ENCODE measurements at regions not wholly inside any gene's neighbourhood (a gene's known extent, or its start where the extent isn't known, plus 50 kb on each side); places are given as distances from the start of the nearest gene placed in this dataset.
A peak's percentile ranks its signal among the peaks of the same experiment; 100 is the strongest.

- ATAC-seq, result no peak
- intact Hi-C loops (cut with DNase I, micrococcal nuclease), result no loop called here
- TF ChIP-seq CTCF (IDR thresholded peaks at IDR 0.05), result no peak
- no peak for DNase-seq
- Histone ChIP-seq H3K4me3 (no peak overlapping the region), H3K36me3 (ENCODE audit: low read depth) (no peaks in the 10 kb centered on the region), H3K4me1 (ENCODE audit: low read depth) (no peaks in the 10 kb centered on the region), H3K9me3 (no peaks in the 10 kb centered on the region)
Observed at GRCh38 chr5:135279328-135279727, 119.7 kb downstream of the MACROH2A1 start.

DNA sequence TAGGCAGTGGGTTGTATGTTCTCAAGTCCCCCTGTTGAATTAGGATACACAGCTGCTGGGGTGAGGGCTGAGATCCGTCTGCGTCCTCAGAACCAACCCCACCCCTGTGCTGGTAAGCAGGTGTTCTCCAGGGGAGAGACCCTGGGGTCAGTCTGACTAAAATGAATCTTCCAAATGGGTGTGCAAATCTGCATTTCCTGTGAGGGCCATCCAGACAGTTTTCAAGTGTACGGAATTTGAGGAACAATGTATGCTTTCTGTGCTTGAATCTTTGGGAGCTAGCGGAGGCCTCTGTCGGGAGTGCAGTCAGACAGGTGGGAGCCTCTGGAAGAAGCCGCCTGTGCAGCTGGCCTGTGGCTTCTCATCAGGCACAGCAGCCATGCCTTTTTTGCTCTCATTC, 122.9 kb downstream of the MACROH2A1 start:
- intact Hi-C loops (cut with DNase I, micrococcal nuclease), result no loop called here

DNA sequence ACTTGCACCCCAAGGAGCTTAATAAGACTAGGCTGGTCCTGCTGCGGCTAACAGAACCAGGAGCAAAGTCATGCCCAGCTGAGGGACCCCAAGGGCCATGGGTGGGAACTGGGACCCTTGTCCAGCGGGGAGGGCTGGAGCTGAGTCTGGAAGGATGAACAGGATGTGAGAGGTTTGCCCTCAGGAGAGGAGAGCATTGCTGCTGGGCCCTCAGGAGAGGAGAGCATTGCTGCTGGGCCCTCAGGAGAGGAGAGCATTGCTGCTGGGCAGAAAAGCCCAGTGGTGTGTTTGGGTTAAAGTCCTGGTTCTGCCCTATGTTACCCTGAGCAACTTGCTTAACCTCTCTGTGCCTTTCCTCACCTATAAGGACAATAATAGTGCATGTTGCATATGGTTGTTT, 125.8 kb downstream of the MACROH2A1 start:
- intact Hi-C loops (cut with DNase I, micrococcal nuclease), result no loop called here
- Histone ChIP-seq H3K4me1 (ENCODE audit: low read depth) (no peaks in the 10 kb centered on the region), H3K36me3 (ENCODE audit: low read depth) (no peaks in the 10 kb centered on the region), H3K4me3 (no peak overlapping the region), H3K9me3 (no peaks in the 10 kb centered on the region)
- DNase-seq (no peak), ATAC-seq (no peak)
- no peak for TF ChIP-seq CTCF (IDR thresholded peaks at IDR 0.05)

More for the DNA sequence above, 122.9 kb downstream of the MACROH2A1 start:
- Histone ChIP-seq H3K36me3 (ENCODE audit: low read depth) (no peaks in the 10 kb centered on the region), H3K4me1 (ENCODE audit: low read depth) (no peaks in the 10 kb centered on the region), H3K9me3 (no peaks in the 10 kb centered on the region), H3K4me3 (no peak overlapping the region)
- DNase-seq (no peak), ATAC-seq (no peak)
- TF ChIP-seq CTCF (IDR thresholded peaks at IDR 0.05), result no peak

DNA sequence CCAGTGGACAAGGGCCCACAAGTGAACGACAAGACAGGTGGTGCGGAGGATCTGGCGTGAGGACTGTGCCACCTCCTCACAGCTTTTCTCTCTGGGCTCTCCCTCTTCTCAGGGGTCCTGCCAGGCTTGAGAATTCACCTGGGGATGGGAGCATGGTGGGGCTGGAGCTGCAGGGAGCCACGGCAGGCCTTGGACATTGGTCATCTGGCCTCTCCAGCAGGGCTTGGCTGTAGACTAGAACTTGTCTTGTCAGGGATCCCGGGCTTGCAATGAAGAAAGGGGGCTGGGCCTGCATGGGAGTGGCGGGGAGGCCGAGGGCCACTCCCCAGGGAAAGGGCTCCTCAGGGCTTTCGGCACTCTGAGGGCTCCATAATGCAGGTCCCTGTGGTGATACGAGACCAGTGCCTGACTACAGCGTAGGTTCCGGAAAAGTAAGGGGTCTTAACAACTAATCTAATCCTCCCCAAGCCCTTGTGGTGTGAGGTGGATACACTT, 126.7 kb downstream of the MACROH2A1 start:
- ATAC-seq (no peak), DNase-seq (no peak)
- Histone ChIP-seq H3K36me3 (ENCODE audit: low read depth) (no peaks in the 10 kb centered on the region), H3K4me1 (ENCODE audit: low read depth) (no peaks in the 10 kb centered on the region), H3K4me3 (no peak overlapping the region), H3K9me3 (no peaks in the 10 kb centered on the region)
- intact Hi-C loops (cut with DNase I, micrococcal nuclease), result no loop called here
- no peak for TF ChIP-seq CTCF (IDR thresholded peaks at IDR 0.05)

DNA sequence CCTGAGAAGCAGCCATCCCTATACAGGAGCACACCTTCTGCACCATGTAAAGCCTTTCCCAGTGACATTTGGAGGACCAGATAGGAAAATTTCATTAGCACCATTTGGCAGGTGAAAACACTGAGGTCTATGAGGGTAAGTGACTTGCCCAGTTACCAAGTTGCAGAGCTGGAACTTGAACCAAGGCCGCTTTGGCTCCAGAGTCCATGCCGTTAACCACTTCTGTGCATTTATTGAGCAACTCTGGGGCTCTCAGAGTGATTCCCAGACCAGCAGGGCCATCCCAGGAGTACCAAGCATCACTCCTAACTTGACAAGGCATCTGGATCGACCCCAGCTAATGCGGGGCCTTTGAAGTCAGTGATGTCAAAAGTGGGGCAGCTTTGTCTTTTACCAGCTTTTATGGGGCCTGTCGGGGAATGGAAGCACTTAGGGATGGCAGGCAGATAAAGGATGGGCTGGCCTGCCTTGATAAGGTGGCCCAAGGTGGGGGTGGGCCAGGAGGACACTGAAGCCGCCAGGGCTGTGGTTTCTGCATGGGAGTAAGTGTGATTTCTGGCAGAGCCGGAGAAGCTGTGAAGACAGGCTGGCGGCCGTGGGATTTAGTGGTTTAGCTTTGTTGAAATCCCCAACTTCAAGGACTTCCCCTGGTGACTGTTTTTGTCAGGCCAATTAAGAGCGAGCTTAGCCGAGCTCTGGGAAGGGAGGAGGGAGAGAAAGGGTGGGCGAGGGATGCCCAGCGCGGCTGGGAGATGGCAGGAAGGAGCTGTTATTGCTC, 127.3 kb downstream of the MACROH2A1 start:
- DNase-seq, result peak in 1 of 3 donors; percentile 27
- peak; percentile 17 for ATAC-seq
- intact Hi-C loops (cut with DNase I, micrococcal nuclease), result no loop called here
- Histone ChIP-seq H3K4me1 (ENCODE audit: low read depth) (no peaks in the 10 kb centered on the region), H3K4me3 (no peak overlapping the region), H3K9me3 (no peaks in the 10 kb centered on the region), H3K36me3 (ENCODE audit: low read depth) (no peaks in the 10 kb centered on the region)
- TF ChIP-seq CTCF (IDR thresholded peaks at IDR 0.05), result no peak
